GM21619 (cell line): ENCODE measurements at regions not wholly inside any gene's neighbourhood (a gene's known extent, or its start where the extent isn't known, plus 50 kb on each side); places are given as distances from the start of the nearest gene placed in this dataset.
"Not testable (repeated sequence)": the region's sequence is repeated elsewhere in the genome, so short reads cannot be mapped to it uniquely, and the experiment has no call there.

ENCODE experiments used
- ATAC-seq: cut with Tn5 transposase; IDR thresholded peaks from one replicate; pipeline ENCODE4 v1.9.1; 2021; ENCODE audit not compliant: unreplicated experiment

- no peak for ATAC-seq
These were observed 574.5 kb downstream of the UQCRFS1 start for GRCh38 chr19:28638445-28638844.

GRCh38 chr19:28636706-28637105, 576.2 kb downstream of the UQCRFS1 start:
- ATAC-seq: no peak

GRCh38 chr19:28636016-28636629, 576.8 kb downstream of the UQCRFS1 start:
- no peak for ATAC-seq

GRCh38 chr19:28634837-28635236, 578.1 kb downstream of the UQCRFS1 start:
- no peak for ATAC-seq

- ATAC-seq: no peak
These were observed 579.0 kb downstream of the UQCRFS1 start for GRCh38 chr19:28634019-28634328.

- ATAC-seq: no peak
These were observed 579.5 kb downstream of the UQCRFS1 start for GRCh38 chr19:28633319-28634018.

- no peak for ATAC-seq
These were observed 580.4 kb downstream of the UQCRFS1 start for GRCh38 chr19:28632371-28633080.

- ATAC-seq: no peak
These were observed 581.0 kb downstream of the UQCRFS1 start for GRCh38 chr19:28631961-28632360.

GRCh38 chr19:28627669-28628068, 585.3 kb downstream of the UQCRFS1 start:
- ATAC-seq: no peak

GRCh38 chr19:28626407-28626806, 586.5 kb downstream of the UQCRFS1 start:
- ATAC-seq: not testable (repeated sequence)

- no peak for ATAC-seq
These were observed 593.0 kb downstream of the UQCRFS1 start for GRCh38 chr19:28619816-28620429.

GRCh38 chr19:28618504-28618903, 594.4 kb downstream of the UQCRFS1 start:
- no peak for ATAC-seq

GRCh38 chr19:28615966-28616365, 597.0 kb downstream of the UQCRFS1 start:
- ATAC-seq: no peak

- ATAC-seq: no peak
These were observed 597.4 kb downstream of the UQCRFS1 start for GRCh38 chr19:28615546-28615916.

GRCh38 chr19:28614634-28615545, 598.1 kb downstream of the UQCRFS1 start:
- no peak for ATAC-seq

- ATAC-seq: no peak
These were observed 600.6 kb downstream of the UQCRFS1 start for GRCh38 chr19:28612275-28612769.

- not testable (repeated sequence) for ATAC-seq
These were observed 601.6 kb downstream of the UQCRFS1 start for GRCh38 chr19:28611227-28611914.

- no peak for ATAC-seq
These were observed 602.2 kb downstream of the UQCRFS1 start for GRCh38 chr19:28610731-28611130.

- no peak for ATAC-seq
These were observed 603.0 kb downstream of the UQCRFS1 start for GRCh38 chr19:28609944-28610343.

GRCh38 chr19:28609091-28609755, 603.7 kb downstream of the UQCRFS1 start:
- no peak for ATAC-seq
